Brain microvascular endothelial cell (primary cell): ENCODE measurements at regions not wholly inside any gene's neighbourhood (a gene's known extent, or its start where the extent isn't known, plus 50 kb on each side); places are given as distances from the start of the nearest gene placed in this dataset.

Experiments used
- DNase-seq: peaks from one replicate; pipeline ENCODE4 v3.0.0-alpha.2; 2020
- H3K27ac ChIP-seq: fragments of 250-450 bp; sonication (Bioruptor Pico); 2 replicates; pipeline ENCODE4 v1.5.1; 2020; ENCODE audit warnings: mild to moderate bottlenecking, moderate library complexity
- H3K27me3 ChIP-seq: fragments of 250-450 bp; sonication (Bioruptor Pico); replicated peaks from 2 replicates; pipeline ENCODE4 v1.5.1; 2020; ENCODE audit warnings: mild to moderate bottlenecking
- H3K36me3 ChIP-seq: fragments of 250-450 bp; sonication (Bioruptor Pico); replicated peaks from 2 replicates; pipeline ENCODE4 v1.5.1; 2020; ENCODE audit warnings: mild to moderate bottlenecking
- H3K4me3 ChIP-seq: 2 replicates; pipeline ENCODE4 v1.5.1; 2011; ENCODE audit warnings: low read depth, mild to moderate bottlenecking, control low read depth, low read length, moderate library complexity
- in situ Hi-C: cut with HindIII; loops from 2 replicates; pipeline ENCODE4 v1.10.0; 2017; ENCODE audit warnings: low sequenced_read_pairs, low pct_ligation_motif_present
- TF ChIP-seq, protein P1 (sequence below): IDR thresholded peaks from 2 replicates; pipeline ENCODE4 v1.5.1; 2011; ENCODE audit warnings: low read depth, mild to moderate bottlenecking, moderate library complexity, low read length, control low read depth, inconsistent platforms; ENCODE audit errors: missing control alignments

DNA sequence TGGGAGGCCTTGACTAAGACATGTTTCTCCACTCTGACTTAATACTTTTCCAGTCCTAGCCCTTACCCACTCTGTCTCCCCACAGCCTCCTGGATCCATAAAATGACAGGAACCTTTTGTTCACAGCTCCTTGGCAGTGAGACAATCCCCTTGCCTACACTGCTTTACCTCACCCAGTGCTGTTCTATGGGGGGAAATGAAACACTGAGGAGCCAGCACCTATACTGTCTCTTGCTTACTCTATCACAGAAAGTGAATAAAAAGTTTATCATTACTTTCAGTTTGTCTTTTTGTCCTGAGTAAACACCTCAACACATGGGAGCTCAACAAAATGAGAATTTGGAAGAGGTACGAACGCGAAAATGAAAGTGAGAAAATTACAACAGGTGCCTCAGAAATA is 127.2 kb upstream of the DAAM1 start:
- TF ChIP-seq, protein P1, sequence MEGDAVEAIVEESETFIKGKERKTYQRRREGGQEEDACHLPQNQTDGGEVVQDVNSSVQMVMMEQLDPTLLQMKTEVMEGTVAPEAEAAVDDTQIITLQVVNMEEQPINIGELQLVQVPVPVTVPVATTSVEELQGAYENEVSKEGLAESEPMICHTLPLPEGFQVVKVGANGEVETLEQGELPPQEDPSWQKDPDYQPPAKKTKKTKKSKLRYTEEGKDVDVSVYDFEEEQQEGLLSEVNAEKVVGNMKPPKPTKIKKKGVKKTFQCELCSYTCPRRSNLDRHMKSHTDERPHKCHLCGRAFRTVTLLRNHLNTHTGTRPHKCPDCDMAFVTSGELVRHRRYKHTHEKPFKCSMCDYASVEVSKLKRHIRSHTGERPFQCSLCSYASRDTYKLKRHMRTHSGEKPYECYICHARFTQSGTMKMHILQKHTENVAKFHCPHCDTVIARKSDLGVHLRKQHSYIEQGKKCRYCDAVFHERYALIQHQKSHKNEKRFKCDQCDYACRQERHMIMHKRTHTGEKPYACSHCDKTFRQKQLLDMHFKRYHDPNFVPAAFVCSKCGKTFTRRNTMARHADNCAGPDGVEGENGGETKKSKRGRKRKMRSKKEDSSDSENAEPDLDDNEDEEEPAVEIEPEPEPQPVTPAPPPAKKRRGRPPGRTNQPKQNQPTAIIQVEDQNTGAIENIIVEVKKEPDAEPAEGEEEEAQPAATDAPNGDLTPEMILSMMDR = no peak
- H3K27ac ChIP-seq = no peak overlapping the region
- H3K4me3 ChIP-seq = no peak overlapping the region
- H3K36me3 ChIP-seq = no peaks in the 10 kb centered on the region
- in situ Hi-C loops = no loop called here
- no peaks in the 10 kb centered on the region for H3K27me3 ChIP-seq
- no peak for DNase-seq

DNA sequence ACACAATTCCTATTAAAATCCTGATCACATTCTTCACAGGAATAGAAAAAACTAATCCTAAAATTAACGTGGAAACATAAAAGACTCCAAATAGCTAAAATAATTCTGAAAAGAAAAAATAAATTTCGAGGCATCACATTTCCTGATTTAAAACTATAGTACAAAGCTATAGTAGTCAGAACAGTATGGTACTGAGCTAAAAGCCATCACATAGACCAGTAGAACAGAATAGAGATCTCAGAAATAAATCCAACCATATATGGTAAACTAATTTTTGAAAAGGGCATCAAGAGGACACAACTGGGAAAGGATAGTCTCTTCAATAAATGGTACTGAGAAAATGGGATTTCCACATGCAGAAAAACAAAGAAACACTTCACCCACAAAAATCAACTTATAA is 125.2 kb upstream of the DAAM1 start:
- Histone ChIP-seq H3K27me3 (no peaks in the 10 kb centered on the region), H3K4me3 (no peak overlapping the region), H3K27ac (no peak overlapping the region), H3K36me3 (no peaks in the 10 kb centered on the region)
- TF ChIP-seq, protein P1 = no peak
- in situ Hi-C loops = no loop called here
- DNase-seq = no peak

DNA sequence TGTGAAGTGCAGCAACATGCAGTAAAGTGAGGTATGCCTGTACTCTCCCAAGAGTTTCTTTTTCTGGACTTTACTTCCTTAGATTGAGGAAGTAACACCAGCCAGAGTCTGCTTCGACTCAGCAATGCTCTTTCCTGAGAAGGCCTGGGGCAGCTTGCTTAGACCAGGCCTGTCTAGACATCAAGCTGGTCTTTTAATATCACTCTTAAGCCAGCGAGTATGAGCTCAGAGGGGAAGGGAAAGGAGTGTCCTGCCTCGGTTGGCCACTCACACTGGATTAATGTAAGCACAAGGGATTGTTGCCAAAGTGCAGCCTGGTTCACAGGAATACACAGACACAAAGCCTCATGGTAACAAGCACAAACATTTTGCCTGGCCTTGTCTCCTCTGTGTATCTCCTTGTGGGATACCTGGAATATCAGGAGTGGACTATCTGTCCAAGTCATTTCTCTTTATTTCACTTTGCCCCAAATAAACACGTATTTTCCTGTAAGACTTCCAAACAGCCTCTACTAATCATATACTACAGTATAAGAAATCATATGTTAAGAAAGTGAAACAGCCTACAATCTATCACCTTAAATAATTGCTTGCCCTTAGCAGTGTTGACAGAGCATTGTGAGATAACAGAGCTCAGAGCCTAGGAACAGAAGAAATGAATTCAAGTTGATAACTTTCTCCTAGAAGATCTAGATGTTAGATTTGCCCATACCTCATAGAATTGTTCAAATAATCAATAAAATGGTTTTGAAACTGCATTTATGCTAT is 121.2 kb upstream of the DAAM1 start:
- H3K27ac ChIP-seq = no peak overlapping the region
- in situ Hi-C loops = no loop called here
- peak; percentile 6 for DNase-seq

DNA sequence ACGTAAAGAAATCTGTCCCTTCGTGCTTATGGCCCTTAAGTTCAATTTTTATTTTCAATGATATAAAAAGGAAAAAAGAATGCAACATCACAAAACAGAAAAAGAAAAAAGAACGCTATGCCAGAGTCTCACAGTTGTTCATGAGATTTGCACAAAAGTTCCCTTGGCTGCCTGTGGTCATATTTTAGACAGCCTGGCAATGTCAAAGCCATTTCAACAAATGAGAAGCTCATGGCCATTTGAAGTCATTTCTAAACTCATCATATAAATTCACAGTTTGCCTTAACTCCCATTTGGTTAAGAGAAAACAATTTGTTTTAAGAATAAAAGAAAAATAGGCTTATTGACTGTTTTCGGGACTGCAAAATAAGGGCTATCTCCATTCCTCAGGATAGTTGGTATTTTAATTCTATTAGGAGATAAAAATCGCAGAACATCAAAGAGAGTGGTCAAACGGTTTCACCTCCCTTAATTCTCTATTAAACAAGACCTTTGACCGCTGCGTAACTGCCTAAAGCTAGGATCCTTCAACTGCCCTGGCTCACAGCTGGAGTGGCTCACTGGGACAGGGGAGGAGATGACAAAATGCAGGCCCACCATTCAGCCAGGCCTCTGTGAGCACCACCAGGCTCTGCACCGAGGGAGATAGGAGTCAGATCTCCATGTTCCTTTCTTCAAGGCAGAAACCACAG is 119.2 kb upstream of the DAAM1 start:
- Histone ChIP-seq H3K4me3 (no peak overlapping the region), H3K36me3 (no peaks in the 10 kb centered on the region), H3K27ac (no peak overlapping the region), H3K27me3 (no peaks in the 10 kb centered on the region)
- no peak for DNase-seq
- TF ChIP-seq, protein P1 = no peak
- in situ Hi-C loops = no loop called here

More for the DNA sequence above, 121.2 kb upstream of the DAAM1 start:
- TF ChIP-seq, protein P1 = no peak
- Histone ChIP-seq H3K36me3 (no peaks in the 10 kb centered on the region), H3K27me3 (no peaks in the 10 kb centered on the region), H3K4me3 (no peak overlapping the region)

DNA sequence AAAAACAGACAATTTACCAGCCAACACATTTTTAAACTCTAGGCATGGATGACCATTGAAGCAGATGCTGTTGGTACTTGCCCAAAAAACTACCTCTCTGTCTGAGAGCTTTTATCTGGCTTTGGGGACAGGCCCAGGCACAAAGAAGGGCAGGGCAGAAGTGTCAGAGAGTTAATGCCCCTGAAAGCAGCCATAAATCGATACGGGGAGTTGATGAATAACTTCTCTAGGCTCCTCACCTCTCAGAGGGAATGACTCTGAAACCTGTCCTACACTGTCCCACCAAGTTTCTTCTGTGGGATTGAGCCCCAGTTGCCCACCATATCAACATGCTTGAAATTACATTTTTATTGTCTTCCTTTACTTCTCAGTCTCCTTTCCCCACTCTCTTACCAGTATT is 113.0 kb upstream of the DAAM1 start:
- TF ChIP-seq, protein P1 = no peak
- Histone ChIP-seq H3K27me3 (no peaks in the 10 kb centered on the region), H3K27ac (no peak overlapping the region), H3K36me3 (no peaks in the 10 kb centered on the region), H3K4me3 (no peak overlapping the region)
- DNase-seq = no peak
- in situ Hi-C loops = no loop called here
